ENCODE measurements at regions not wholly inside any gene's neighbourhood (a gene's known extent, or its start where the extent isn't known, plus 50 kb on each side); places are given as distances from the start of the nearest gene placed in this dataset.

DNA sequence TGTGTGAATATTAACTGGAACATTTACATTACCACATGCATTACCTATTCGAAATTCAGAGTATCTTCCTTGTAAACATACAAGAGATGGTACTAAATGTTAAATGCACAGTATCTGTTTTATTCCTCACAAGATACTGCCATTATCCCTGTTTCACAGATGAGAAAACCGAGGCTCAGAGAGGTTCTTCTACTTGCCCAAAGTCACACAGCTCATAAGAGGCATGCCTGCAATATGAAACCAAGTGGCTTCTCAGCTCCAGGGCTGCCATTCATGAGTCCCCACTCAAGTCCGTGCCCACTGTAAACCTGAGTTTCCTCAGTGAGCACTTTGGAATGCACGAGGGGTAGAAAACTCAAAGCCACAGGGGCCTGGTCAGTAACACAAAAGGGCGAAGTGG is 55.0 kb upstream of the FABP6 start:
- TF ChIP-seq, protein P1, sequence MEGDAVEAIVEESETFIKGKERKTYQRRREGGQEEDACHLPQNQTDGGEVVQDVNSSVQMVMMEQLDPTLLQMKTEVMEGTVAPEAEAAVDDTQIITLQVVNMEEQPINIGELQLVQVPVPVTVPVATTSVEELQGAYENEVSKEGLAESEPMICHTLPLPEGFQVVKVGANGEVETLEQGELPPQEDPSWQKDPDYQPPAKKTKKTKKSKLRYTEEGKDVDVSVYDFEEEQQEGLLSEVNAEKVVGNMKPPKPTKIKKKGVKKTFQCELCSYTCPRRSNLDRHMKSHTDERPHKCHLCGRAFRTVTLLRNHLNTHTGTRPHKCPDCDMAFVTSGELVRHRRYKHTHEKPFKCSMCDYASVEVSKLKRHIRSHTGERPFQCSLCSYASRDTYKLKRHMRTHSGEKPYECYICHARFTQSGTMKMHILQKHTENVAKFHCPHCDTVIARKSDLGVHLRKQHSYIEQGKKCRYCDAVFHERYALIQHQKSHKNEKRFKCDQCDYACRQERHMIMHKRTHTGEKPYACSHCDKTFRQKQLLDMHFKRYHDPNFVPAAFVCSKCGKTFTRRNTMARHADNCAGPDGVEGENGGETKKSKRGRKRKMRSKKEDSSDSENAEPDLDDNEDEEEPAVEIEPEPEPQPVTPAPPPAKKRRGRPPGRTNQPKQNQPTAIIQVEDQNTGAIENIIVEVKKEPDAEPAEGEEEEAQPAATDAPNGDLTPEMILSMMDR (IDR thresholded peaks at IDR 0.05) = no peak
- TF ChIP-seq POLR2A (IDR thresholded peaks at IDR 0.05) = no peak
